ENCODE measurements at regions not wholly inside any gene's neighbourhood (a gene's known extent, or its start where the extent isn't known, plus 50 kb on each side); places are given as distances from the start of the nearest gene placed in this dataset. TPM values are rescaled to one million over a fixed set of nuclear protein-coding genes. Genes with fewer than 3 reads are reported as not detected.

- Histone ChIP-seq H3K4me3 (ENCODE audit: low read length) (no peak overlapping the region), H3K36me3 (ENCODE audit: insufficient read depth, low read length) (no peaks in the 10 kb centered on the region), H3K9ac (ENCODE audit: low read depth, low read length) (no peak overlapping the region), H3K4me1 (ENCODE audit: control insufficient read depth, insufficient read depth, low read length) (peaks cover 9% of the 10 kb centered on the region), H3K9me3 (replicated peaks; ENCODE audit: low read length) (no peaks in the 10 kb centered on the region), H3K4me2 (ENCODE audit: low read length) (no peak overlapping the region), H3K27me3 (ENCODE audit: control insufficient read depth, insufficient read depth, low read length) (peaks cover 19% of the 10 kb centered on the region)
Measured at GRCh38 chr22:27685970-27686369, 115.6 kb downstream of the MN1 start.

DNA sequence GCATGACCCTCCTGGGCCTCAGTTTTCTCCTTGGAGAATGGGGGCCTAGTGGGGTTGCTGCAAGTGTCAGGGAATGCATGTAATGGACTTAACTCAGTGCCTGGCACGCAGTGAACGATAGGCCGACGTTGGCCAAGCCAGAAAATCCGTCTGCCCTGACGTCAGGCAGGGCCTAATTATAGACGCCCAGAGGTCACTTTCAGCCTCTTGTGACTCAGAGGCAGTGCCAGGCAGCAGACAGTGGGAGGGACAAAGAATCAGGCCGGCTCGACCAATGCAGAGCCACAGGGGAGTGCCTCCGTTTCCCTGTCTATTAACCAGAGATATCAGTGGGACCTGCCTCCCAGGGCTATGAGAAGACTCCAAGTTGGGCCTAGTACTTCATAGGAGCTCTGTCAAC lies 115.0 kb downstream of the MN1 start:
- Histone ChIP-seq H3K27me3 (ENCODE audit: control insufficient read depth, insufficient read depth, low read length) (peaks cover 20% of the 10 kb centered on the region), H3K9ac (ENCODE audit: low read depth, low read length) (no peak overlapping the region)

DNA sequence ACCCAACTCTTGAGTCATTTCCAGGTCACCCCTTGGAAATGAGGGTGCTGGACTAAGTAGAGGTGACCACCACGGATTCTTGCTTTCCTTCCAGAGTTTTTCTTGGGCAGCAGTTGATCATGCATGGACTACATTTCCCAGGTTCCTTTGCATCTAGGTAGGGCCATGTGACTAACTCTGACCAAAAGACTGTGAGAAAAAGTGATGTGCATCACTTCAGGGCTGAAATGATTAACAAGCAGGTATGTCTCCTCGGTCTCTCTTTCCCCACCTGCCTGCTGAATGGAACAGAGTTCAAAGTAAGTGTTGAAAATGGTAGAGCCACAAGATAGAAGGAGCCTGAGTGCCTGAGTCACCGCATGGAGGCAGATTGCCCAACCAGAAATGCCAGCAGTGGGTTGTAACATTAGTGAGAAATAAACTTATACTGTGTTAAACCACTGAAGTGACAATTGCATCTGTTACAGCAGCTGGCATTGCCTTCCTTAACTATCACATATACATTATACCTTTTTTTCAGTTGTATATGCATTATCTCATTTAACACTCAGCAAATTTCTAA lies 113.5 kb downstream of the MN1 start:
- no peak overlapping the region for H3K4me2 ChIP-seq (ENCODE audit: low read length)
- no peaks in the 10 kb centered on the region for H3K9me3 ChIP-seq (replicated peaks; ENCODE audit: low read length)
- peaks cover 9% of the 10 kb centered on the region for H3K4me1 ChIP-seq (ENCODE audit: control insufficient read depth, insufficient read depth, low read length)
- H3K4me3 ChIP-seq (ENCODE audit: low read length), result no peak overlapping the region
- no peaks in the 10 kb centered on the region for H3K36me3 ChIP-seq (ENCODE audit: insufficient read depth, low read length)
- H3K9ac ChIP-seq (ENCODE audit: low read depth, low read length), result no peak overlapping the region
- peaks cover 15% of the 10 kb centered on the region for H3K27me3 ChIP-seq (ENCODE audit: control insufficient read depth, insufficient read depth, low read length)

More for the DNA sequence above, 115.0 kb downstream of the MN1 start:
- H3K4me3 ChIP-seq (ENCODE audit: low read length), result no peak overlapping the region
- H3K36me3 ChIP-seq (ENCODE audit: insufficient read depth, low read length), result no peaks in the 10 kb centered on the region
- H3K4me2 ChIP-seq (ENCODE audit: low read length), result no peak overlapping the region
- no peaks in the 10 kb centered on the region for H3K9me3 ChIP-seq (replicated peaks; ENCODE audit: low read length)
- H3K4me1 ChIP-seq (ENCODE audit: control insufficient read depth, insufficient read depth, low read length), result peaks cover 9% of the 10 kb centered on the region

DNA sequence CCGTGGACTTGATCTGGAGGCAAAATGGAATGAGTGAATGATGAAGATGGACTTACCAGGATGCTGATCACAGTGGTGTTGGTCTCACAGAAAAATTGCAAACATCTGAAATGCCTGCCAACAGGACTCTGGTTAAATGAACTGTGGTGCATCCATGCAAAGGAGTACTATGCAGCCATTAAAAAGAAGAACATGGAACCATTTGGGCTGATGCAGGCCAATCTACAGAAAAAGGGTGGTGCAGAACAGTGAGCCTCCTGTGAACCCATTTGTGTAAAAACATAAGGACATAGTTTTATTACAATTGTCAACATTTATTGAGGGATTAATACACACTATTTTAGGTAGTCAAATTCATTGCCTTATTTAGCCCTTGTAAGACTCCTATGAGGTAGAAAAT lies 111.9 kb downstream of the MN1 start:
- no peaks in the 10 kb centered on the region for H3K36me3 ChIP-seq (ENCODE audit: insufficient read depth, low read length)
- peaks cover 21% of the 10 kb centered on the region for H3K27me3 ChIP-seq (ENCODE audit: control insufficient read depth, insufficient read depth, low read length)
- no peak overlapping the region for H3K4me2 ChIP-seq (ENCODE audit: low read length)
- H3K9me3 ChIP-seq (replicated peaks; ENCODE audit: low read length), result no peaks in the 10 kb centered on the region
- no peak overlapping the region for H3K9ac ChIP-seq (ENCODE audit: low read depth, low read length)
- H3K4me1 ChIP-seq (ENCODE audit: control insufficient read depth, insufficient read depth, low read length), result peaks cover 9% of the 10 kb centered on the region
- H3K4me3 ChIP-seq (ENCODE audit: low read length), result no peak overlapping the region

GRCh38 chr22:27690599-27690998 lies 111.0 kb downstream of the MN1 start:
- Histone ChIP-seq H3K4me1 (ENCODE audit: control insufficient read depth, insufficient read depth, low read length) (peaks cover 9% of the 10 kb centered on the region), H3K9ac (ENCODE audit: low read depth, low read length) (no peak overlapping the region), H3K4me3 (ENCODE audit: low read length) (no peak overlapping the region), H3K4me2 (ENCODE audit: low read length) (no peak overlapping the region), H3K27me3 (ENCODE audit: control insufficient read depth, insufficient read depth, low read length) (peaks cover 21% of the 10 kb centered on the region), H3K36me3 (ENCODE audit: insufficient read depth, low read length) (no peaks in the 10 kb centered on the region), H3K9me3 (replicated peaks; ENCODE audit: low read length) (no peaks in the 10 kb centered on the region)

- no peak overlapping the region for H3K4me3 ChIP-seq (ENCODE audit: low read length)
- H3K36me3 ChIP-seq (ENCODE audit: insufficient read depth, low read length), result no peaks in the 10 kb centered on the region
- peaks cover 21% of the 10 kb centered on the region for H3K27me3 ChIP-seq (ENCODE audit: control insufficient read depth, insufficient read depth, low read length)
- H3K4me2 ChIP-seq (ENCODE audit: low read length), result no peak overlapping the region
- no peaks in the 10 kb centered on the region for H3K4me1 ChIP-seq (ENCODE audit: control insufficient read depth, insufficient read depth, low read length)
- H3K9ac ChIP-seq (ENCODE audit: low read depth, low read length), result no peak overlapping the region
- peaks cover 2% of the 10 kb centered on the region for H3K9me3 ChIP-seq (replicated peaks; ENCODE audit: low read length)
Measured at GRCh38 chr22:27692243-27692642, 109.3 kb downstream of the MN1 start.

GRCh38 chr22:27695925-27696324 lies 105.6 kb downstream of the MN1 start:
- Histone ChIP-seq H3K9me3 (replicated peaks; ENCODE audit: low read length) (peaks cover 6% of the 10 kb centered on the region), H3K27me3 (ENCODE audit: control insufficient read depth, insufficient read depth, low read length) (peaks cover 19% of the 10 kb centered on the region), H3K4me1 (ENCODE audit: control insufficient read depth, insufficient read depth, low read length) (no peaks in the 10 kb centered on the region), H3K36me3 (ENCODE audit: insufficient read depth, low read length) (no peaks in the 10 kb centered on the region), H3K4me3 (ENCODE audit: low read length) (no peak overlapping the region), H3K4me2 (ENCODE audit: low read length) (no peak overlapping the region), H3K9ac (ENCODE audit: low read depth, low read length) (no peak overlapping the region)

- Histone ChIP-seq H3K4me2 (ENCODE audit: low read length) (no peak overlapping the region), H3K4me1 (ENCODE audit: control insufficient read depth, insufficient read depth, low read length) (no peaks in the 10 kb centered on the region), H3K36me3 (ENCODE audit: insufficient read depth, low read length) (no peaks in the 10 kb centered on the region), H3K27me3 (ENCODE audit: control insufficient read depth, insufficient read depth, low read length) (peaks cover 11% of the 10 kb centered on the region), H3K4me3 (ENCODE audit: low read length) (no peak overlapping the region), H3K9ac (ENCODE audit: low read depth, low read length) (no peak overlapping the region), H3K9me3 (replicated peaks; ENCODE audit: low read length) (peaks cover 6% of the 10 kb centered on the region)
Measured at GRCh38 chr22:27697888-27698287, 103.7 kb downstream of the MN1 start.

Small RNA genes in the stretch of these regions (small RNA-seq; reads per million reads assigned to genes)
- not detected for gene RNU6-1066P

Measured in skeletal muscle satellite cell (primary cell).